GM12878 (cell line): ENCODE measurements at regions not wholly inside any gene's neighbourhood (a gene's known extent, or its start where the extent isn't known, plus 50 kb on each side); places are given as distances from the start of the nearest gene placed in this dataset.

ENCODE experiments used
- ATAC-seq: fragments of 200-7000 bp; cut with Tn5 transposase; 3 replicates; pipeline ENCODE4 v1.9.1; 2020; ENCODE audit warnings: mild to moderate bottlenecking, moderate library complexity
- BruUV-seq: library from RNA; stranded (reverse); fragments of 400-500 nt; replicated peaks from 2 replicates; lab custom pipeline; 2021; lab: Mats Ljungman, UMichigan
- CTCF ChIA-PET: fragments of 300-600 bp; sonication (Branson Sonifier 250); formaldehyde crosslinking; extraction: SDS; loops from one replicate; lab custom pipeline; 2021; ENCODE audit warnings: inconsistent platforms; lab: Yijun Ruan, JAX
- POLR2A ChIA-PET: fragments of 350-600 bp; formaldehyde crosslinking; extraction: SDS; loops from one replicate; lab custom pipeline; 2021; ENCODE audit warnings: inconsistent platforms; lab: Charles Lee
- RAD21 ChIA-PET: fragments of 300-600 bp; sonication (Branson Sonifier 250); formaldehyde crosslinking; loops from one replicate; lab custom pipeline; 2023; ENCODE audit warnings: antibody characterized with exemption; ENCODE audit not compliant: unreplicated experiment; lab: Charles Lee
- SMC1A ChIA-PET: fragments of 300-600 bp; sonication (Branson Sonifier 250); formaldehyde crosslinking; loops from one replicate; lab custom pipeline; 2023; ENCODE audit not compliant: unreplicated experiment, uncharacterized antibody; lab: Charles Lee
- DNase-seq: peaks from one replicate; pipeline ENCODE4 v3.0.0-alpha.2; 2011; ENCODE audit warnings: low read depth, low spot score
- FAIRE-seq: peaks from 3 replicates; lab custom pipeline; 2011; peaks lifted over from hg19 to GRCh38; lab: Jason Lieb, UNC
- H2AFZ ChIP-seq: 2 replicates; pipeline ENCODE4 v1.6.0; 2011; ENCODE audit warnings: low read depth, low read length, control low read depth; ENCODE audit not compliant: control insufficient read depth
- H3K27ac ChIP-seq: 2 replicates; pipeline ENCODE4 v1.5.1; 2011; ENCODE audit warnings: control low read depth; ENCODE audit not compliant: control insufficient read depth, insufficient read depth
- H3K27me3 ChIP-seq, 2 experiments: replicated peaks in 1 of 2; 2 replicates each; pipeline versions ENCODE4 v1.6.0 to v1.6.1; 2011; ENCODE audit warnings: low read length in 1 of 2; ENCODE audit not compliant: control insufficient read depth in 2 of 2, insufficient read depth in 2 of 2
- H3K36me3 ChIP-seq, 2 experiments: 2 replicates each; pipeline ENCODE4 v1.5.1; 2011; ENCODE audit warnings: low read length in 1 of 2; ENCODE audit not compliant: control insufficient read depth in 2 of 2, insufficient read depth in 2 of 2
- H3K4me1 ChIP-seq: 2 replicates; pipeline ENCODE4 v1.6.1; 2011; ENCODE audit warnings: mild to moderate bottlenecking, low read length, moderate library complexity, mixed read lengths; ENCODE audit not compliant: control insufficient read depth, insufficient read depth
- H3K4me2 ChIP-seq: 2 replicates; pipeline ENCODE4 v1.6.0; 2011; ENCODE audit warnings: control low read depth; ENCODE audit not compliant: control insufficient read depth, insufficient read depth
- H3K4me3 ChIP-seq: fragments of 200-600 bp; sonication (generic); 2 replicates; pipeline ENCODE4 v1.5.1; 2016
- H3K79me2 ChIP-seq: 2 replicates; pipeline ENCODE4 v1.6.0; 2011; ENCODE audit warnings: low read length; ENCODE audit not compliant: control insufficient read depth, insufficient read depth
- H3K9ac ChIP-seq: 2 replicates; pipeline ENCODE4 v1.8.0; 2011; ENCODE audit warnings: low read length, control low read depth, mixed read lengths; ENCODE audit not compliant: control insufficient read depth, insufficient read depth
- H3K9me3 ChIP-seq: replicated peaks from 3 replicates; pipeline ENCODE4 v1.5.1; 2011; ENCODE audit warnings: mild to moderate bottlenecking, low read length; ENCODE audit not compliant: control insufficient read depth, insufficient read depth
- H4K20me1 ChIP-seq: 2 replicates; pipeline ENCODE4 v1.6.0; 2011; ENCODE audit not compliant: control insufficient read depth, insufficient read depth
- CREM ChIP-seq: IDR thresholded peaks from 2 replicates; pipeline ENCODE4 v1.6.1; 2014; ENCODE audit warnings: antibody characterized with exemption, low read depth
- DPF2 ChIP-seq: fragments of 450-650 bp; IDR thresholded peaks from 2 replicates; pipeline ENCODE4 v1.6.1; 2017; ENCODE audit warnings: mild to moderate bottlenecking
- HDGF ChIP-seq: fragments of 450-650 bp; IDR thresholded peaks from 2 replicates; pipeline ENCODE4 v1.6.1; 2016; ENCODE audit warnings: antibody characterized with exemption
- IRF5 ChIP-seq: fragments of 450-650 bp; IDR thresholded peaks from 2 replicates; pipeline ENCODE4 v1.6.1; 2017; ENCODE audit warnings: borderline replicate concordance
- MYB ChIP-seq: fragments of 150-350 bp; IDR thresholded peaks from 2 replicates; pipeline ENCODE4 v1.6.1; 2014; ENCODE audit warnings: mild to moderate bottlenecking, low read depth, low read length, borderline replicate concordance
- POLR2AphosphoS5 ChIP-seq: IDR thresholded peaks from 2 replicates; pipeline ENCODE4 v1.6.1; 2011; ENCODE audit warnings: mild to moderate bottlenecking, low read length, inconsistent platforms
- RB1 ChIP-seq: fragments of 450-650 bp; formaldehyde crosslinking; IDR thresholded peaks from 2 replicates; pipeline ENCODE4 v1.6.1; 2017; ENCODE audit warnings: mild to moderate bottlenecking, borderline replicate concordance
- SUZ12 ChIP-seq: fragments of 200-600 bp; sonication (generic); IDR thresholded peaks from one replicate; pipeline ENCODE4 v1.6.1; 2018; ENCODE audit warnings: antibody characterized with exemption, mild to moderate bottlenecking; ENCODE audit not compliant: unreplicated experiment
- WGBS: methylation state at CpG from one replicate; pipeline ENCODE4 v1.1.6; 2016; ENCODE audit warnings: low lambda C conversion rate; ENCODE audit not compliant: insufficient replicate concordance, insufficient coverage; ENCODE audit errors: missing lambda C conversion rate; 5-methylcytosine and 5-hydroxymethylcytosine counted together
- in situ Hi-C: fragments of 300-500 bp; cut with MboI; formaldehyde crosslinking; loops from 9 replicates; pipeline ENCODE4 v1.14.3; 2018; ENCODE audit warnings: mixed read lengths
- intact Hi-C: fragments of 100-400 bp; cut with micrococcal nuclease; formaldehyde crosslinking; loops from one replicate; pipeline ENCODE4 v1.14.2; 2022; ENCODE audit not compliant: unreplicated experiment
- TF ChIP-seq, protein P1 (sequence below): fragments of 450-650 bp; formaldehyde crosslinking; IDR thresholded peaks from 2 replicates; pipeline ENCODE4 v1.4.0; 2020; ENCODE audit warnings: mild to moderate bottlenecking, moderate library complexity
- TF ChIP-seq, protein P2 (sequence below): IDR thresholded peaks from 2 replicates; pipeline ENCODE4 v1.6.1; 2011; ENCODE audit warnings: low read depth, mild to moderate bottlenecking, low read length, moderate library complexity, borderline replicate concordance; ENCODE audit errors: extremely low read depth

- no peaks in the 10 kb centered on the region for H3K4me1 ChIP-seq
- H3K9ac ChIP-seq = no peak overlapping the region
- no peaks in the 10 kb centered on the region for H3K27me3 ChIP-seq
- no peaks in the 10 kb centered on the region for H4K20me1 ChIP-seq
- intact Hi-C loops = no loop called here
- H3K4me3 ChIP-seq = no peak overlapping the region
- no peaks in the 10 kb centered on the region; the same call in 2 of the 3 replicates for H3K9me3 ChIP-seq
- no peak for DNase-seq
- no peak for ATAC-seq
- no peaks in the 10 kb centered on the region for H3K79me2 ChIP-seq
- ChIA-PET CTCF (no interaction called here), SMC1A (no interaction called here), POLR2A (no interaction called here), RAD21 (no interaction called here)
- no peak overlapping the region for H2AFZ ChIP-seq
- no TSS peak for BruUV-seq
- H3K36me3 ChIP-seq = no peaks in the 10 kb centered on the region
- H3K4me2 ChIP-seq = no peak overlapping the region
- in situ Hi-C loops = no loop called here
- TF ChIP-seq, protein P1, sequence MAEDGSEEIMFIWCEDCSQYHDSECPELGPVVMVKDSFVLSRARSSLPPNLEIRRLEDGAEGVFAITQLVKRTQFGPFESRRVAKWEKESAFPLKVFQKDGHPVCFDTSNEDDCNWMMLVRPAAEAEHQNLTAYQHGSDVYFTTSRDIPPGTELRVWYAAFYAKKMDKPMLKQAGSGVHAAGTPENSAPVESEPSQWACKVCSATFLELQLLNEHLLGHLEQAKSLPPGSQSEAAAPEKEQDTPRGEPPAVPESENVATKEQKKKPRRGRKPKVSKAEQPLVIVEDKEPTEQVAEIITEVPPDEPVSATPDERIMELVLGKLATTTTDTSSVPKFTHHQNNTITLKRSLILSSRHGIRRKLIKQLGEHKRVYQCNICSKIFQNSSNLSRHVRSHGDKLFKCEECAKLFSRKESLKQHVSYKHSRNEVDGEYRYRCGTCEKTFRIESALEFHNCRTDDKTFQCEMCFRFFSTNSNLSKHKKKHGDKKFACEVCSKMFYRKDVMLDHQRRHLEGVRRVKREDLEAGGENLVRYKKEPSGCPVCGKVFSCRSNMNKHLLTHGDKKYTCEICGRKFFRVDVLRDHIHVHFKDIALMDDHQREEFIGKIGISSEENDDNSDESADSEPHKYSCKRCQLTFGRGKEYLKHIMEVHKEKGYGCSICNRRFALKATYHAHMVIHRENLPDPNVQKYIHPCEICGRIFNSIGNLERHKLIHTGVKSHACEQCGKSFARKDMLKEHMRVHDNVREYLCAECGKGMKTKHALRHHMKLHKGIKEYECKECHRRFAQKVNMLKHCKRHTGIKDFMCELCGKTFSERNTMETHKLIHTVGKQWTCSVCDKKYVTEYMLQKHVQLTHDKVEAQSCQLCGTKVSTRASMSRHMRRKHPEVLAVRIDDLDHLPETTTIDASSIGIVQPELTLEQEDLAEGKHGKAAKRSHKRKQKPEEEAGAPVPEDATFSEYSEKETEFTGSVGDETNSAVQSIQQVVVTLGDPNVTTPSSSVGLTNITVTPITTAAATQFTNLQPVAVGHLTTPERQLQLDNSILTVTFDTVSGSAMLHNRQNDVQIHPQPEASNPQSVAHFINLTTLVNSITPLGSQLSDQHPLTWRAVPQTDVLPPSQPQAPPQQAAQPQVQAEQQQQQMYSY (CRISPR knock-in tag) = no peak
- no peak for TF ChIP-seq RB1
- no peak for TF ChIP-seq CREM
- no peak for TF ChIP-seq MYB
- no peak for TF ChIP-seq DPF2
- no peak for TF ChIP-seq HDGF
- TF ChIP-seq IRF5 = no peak
- TF ChIP-seq, protein P2, sequence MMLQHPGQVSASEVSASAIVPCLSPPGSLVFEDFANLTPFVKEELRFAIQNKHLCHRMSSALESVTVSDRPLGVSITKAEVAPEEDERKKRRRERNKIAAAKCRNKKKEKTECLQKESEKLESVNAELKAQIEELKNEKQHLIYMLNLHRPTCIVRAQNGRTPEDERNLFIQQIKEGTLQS = no peak
- TF ChIP-seq POLR2AphosphoS5 = no peak
- TF ChIP-seq SUZ12 = no peak
- H3K27ac ChIP-seq = no peak overlapping the region
- FAIRE-seq = no peak
- 8% methylated on average over 4 of the region's 4 CpGs for WGBS
These were observed 163.9 kb downstream of the RBM46 start for GRCh38 chr4:154944996-154945395.
